ENCODE measurements at regions not wholly inside any gene's neighbourhood (a gene's known extent, or its start where the extent isn't known, plus 50 kb on each side); places are given as distances from the start of the nearest gene placed in this dataset.

DNA sequence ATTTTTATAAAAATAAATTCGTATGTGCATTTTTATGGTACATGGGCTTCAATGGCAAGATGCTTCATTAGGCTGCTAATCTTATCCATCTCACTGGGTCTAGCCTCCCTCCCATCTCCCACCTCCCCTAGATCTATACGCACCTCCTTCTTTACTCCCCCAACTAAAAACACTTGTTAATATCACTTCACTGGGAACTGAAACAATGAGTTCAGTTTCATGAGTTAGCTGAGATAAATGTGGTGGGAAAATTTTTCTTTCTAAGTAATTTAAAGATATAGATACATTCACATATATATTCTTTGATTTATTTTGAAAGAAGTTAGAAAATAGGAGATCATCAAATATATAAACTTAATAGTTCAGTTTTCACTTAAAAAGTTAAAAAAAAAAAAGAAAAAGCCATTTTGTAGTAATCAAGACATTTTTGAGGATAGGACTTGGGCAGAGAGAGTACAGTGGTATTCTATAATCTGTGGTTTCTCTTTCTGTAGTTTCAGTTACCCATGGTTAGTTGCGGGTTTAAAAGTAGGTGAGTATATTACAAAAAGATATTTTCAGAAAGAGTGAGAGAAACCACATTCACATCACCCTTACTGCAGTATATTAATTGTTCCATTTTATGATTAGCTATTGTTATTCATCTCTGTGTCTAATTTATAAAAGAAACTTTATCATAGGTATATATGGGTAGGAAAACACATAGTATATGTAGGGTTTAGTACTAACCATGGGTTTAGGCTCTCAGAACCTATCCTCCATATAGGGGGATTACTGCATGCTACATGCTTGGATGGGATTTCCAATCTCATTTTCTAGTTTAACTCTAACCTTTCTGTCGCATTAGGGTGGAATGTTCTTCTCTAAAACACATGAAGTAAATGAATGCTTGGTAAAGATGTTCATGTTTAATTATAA lies 316.0 kb upstream of the CBLB start:
- no peak for DNase-seq

DNA sequence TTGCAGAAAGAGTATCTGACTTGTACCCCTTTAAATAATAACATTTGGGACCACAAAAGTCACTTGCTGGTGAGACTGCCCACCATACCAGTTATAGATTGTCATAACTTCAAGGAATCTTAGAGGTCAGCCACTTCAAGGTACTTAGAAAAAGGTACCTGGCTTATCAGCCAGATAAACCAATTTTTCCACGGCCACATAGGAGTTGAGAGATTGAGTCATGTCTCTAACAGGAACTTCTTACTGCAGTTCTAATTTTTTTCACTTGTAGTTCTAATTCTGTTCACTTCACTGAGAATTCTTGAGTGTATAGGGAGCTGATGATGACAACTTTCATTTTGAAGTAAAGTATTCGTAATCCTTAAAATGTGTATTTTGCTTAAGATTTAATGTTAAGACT lies 317.1 kb upstream of the CBLB start:
- no peak for DNase-seq

DNA sequence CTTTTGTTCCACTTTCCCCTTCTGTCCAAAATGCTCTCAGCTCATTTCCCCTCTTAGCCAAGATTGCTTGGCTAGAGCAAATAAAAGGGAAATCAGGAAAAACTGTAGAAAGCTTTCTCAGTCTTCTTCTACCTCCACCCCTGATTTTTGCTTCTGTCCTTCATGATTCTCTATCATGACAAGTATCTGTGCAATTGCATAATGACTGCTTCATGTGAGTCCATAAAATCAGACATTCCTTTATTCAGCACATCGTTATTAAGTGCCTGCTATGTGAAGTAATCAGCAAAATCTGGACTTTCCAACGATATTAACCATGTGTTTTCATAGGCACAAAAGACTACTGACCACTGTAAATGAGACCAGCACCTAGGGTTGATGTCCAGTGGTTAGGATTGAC lies 321.5 kb upstream of the CBLB start:
- no peak for DNase-seq

DNA sequence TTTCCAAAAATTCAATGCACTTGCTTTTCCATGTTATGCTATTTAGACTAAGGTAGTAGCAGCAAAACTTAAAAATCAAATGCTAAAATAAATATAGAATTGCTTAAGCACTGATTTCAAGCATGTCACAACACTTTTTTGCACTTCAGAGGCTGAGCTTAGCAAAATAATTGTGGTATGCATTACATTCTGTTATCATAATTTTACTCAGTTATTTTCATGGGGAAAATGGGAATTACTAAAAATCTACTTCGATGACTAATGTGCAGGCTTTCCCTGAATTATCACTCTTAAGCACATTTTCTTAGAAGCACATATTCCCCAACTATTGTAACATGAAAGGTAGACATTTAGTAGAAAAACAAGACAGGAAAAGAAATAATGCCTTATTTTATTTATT lies 322.4 kb upstream of the CBLB start:
- no peak for DNase-seq

DNA sequence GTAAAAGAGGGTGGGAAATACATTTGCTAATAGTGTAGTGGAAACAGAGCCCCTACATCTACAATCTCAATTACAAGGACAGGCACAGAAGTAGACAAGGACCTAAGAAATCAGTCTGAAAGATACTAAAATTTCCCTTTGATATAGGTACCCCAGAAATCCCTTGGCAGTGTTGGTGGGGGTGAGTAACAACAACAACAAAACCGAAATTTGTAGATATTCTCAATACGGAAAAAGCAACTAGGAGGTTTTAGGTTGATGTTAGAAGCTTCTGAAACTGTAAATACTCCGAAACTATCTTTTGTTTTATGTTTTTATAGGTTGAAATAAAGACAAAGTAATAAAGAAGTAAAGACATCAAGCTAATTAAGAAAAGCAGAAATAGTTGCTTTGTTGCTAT lies 323.1 kb upstream of the CBLB start:
- no peak for DNase-seq

DNA sequence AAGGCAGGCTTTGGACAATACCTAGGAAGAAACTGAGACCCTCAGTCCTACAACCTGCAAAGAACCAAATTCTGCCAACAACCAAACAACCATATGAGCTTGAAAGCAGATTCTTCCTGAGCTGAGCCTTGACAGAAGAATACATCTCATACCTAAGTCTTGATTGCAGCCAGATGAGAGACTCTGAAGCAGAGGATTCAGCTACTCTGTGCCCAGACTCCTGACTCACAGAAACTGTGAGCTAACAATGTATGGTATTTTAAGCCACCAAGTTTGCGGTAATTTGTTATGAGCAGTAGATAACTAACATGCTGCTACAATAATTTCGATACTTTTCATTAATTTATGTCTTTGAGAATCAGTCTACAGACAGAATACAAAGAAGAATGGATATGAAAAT lies 325.1 kb upstream of the CBLB start:
- no peak for DNase-seq

DNA sequence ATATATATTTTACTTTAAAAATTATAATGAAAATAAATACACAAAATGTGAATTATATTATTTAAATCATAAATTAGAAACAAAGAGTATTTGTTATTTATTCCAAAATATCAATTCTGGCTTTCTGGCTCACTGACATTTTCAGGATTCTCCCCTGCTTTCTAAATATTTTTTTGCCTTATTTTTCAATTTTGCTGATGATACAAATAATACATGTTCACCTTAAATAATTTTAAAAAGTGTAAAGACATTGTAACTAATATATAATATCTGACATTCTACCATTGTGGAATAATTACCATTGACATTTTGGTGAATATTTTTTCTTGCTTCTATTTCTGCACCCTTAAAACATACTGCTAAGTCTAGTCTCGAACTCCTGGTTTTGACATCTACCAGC lies 325.9 kb upstream of the CBLB start:
- DNase-seq = no peak

DNA sequence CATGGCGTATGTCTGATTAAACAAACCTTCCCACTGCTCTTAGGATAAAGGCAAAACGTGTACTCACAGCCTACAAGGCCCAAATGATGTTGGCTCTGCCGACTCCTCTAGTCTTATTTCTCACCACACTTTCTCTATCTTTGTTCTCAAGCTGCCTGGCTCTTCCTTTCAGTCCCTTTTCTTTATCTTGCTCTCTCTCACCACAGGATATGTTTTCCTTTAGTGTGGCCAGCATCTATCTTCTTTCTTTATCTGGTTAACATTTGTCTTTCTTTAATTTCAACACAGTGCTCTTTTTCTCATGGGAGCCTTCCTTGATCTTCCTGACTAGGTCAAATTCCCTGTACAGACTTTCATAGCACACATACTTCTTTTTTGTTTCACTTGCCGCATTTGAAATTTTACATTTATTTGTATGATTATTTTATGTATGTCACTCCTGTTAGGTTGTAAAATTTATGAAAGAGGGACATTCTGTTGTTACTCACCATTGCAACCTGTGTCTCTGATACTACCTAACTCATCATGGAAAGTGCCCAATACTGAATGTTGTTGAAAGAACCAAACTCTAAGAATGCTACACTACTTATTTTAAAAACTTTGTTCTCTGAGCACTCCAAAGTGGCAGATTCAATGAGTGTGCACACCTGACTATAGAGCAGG lies 328.9 kb upstream of the CBLB start:
- DNase-seq = no peak

DNA sequence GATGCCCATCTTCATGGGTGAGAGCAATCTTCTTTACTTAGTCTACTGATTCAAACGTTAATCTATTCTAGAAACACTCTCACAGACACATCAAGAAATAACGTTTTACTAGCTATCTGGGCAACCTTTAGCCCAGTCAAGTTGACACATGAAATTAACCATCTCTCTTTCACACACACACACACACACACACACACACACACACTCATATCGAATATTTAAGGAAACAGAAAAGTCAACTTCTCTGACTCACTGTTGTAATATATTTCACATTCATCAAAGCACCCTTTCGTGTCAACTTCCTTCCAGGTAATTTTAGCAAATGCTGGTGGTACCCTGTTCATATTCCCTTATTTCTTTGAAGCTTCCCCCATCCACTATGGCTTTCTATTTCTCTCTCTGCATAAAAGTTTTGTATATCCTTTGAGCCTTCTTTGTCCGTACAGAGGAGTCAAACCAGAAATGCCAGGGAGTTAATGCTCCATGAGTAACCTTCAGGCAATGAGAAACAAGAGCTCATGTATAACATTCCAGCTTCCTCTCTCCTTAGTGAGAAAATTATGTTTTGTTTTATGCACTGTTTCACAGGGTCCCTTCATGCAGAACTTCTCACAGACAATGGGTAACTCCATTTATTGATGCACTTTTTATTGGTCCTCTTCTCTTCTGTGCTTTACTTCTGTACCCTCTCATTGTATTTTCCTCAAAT lies 335.5 kb upstream of the CBLB start:
- DNase-seq = no peak

DNA sequence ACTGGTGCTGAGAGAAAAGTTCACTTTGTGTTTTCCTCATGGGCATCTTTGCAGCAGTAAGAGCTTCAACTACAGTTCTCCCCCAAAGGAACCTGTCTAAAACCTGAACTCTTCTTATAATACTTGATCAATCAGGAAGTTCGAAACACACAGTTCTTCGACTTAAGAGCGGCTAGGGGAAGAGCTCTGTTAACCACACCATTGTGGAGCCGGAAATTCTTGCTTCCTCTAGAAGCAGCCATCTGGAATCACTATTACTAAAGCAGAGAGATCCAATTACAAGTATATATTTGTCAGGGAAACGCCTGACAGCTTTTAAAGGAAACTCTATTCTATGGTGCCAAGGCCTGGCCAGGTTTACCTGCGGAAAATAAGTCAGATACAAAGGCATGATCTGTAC lies 337.3 kb upstream of the CBLB start:
- DNase-seq = no peak

DNA sequence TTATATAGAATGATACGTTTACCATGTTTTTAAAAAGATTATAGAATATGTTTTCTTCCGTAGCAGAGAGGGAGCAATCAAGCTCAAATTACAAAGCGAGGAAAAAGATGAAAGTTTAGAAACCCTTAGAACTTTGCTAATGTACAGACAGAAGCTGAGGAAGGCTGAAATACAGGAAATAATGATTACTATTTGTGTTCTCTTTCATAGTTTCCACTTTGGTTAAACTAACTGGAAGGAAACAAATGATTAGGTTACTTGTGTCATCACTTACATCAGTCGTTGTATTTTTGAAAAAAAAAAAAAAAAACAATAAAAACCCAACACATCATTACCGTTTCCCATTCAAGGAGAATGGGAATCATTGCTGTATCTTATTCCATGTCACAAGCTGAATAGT lies 337.8 kb upstream of the CBLB start:
- DNase-seq = no peak

DNA sequence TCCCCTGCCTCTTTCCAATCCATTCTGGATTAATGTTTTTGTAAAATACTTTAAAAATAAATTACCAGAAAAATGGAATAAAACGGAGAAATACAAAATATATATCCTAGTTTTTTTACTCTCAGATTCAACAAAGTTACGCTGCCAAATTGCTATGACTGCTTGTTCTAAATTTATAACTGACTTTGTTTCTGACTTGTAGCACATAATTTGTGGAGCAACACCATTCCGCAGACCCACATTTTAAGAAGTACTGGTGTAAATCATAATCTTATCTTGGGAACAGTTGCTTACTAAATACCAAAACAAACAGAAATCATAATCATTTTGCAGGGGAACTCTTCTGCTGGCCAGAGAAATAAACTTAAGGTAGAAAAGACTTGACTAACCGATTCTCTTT lies 339.4 kb upstream of the CBLB start:
- DNase-seq = no peak

DNA sequence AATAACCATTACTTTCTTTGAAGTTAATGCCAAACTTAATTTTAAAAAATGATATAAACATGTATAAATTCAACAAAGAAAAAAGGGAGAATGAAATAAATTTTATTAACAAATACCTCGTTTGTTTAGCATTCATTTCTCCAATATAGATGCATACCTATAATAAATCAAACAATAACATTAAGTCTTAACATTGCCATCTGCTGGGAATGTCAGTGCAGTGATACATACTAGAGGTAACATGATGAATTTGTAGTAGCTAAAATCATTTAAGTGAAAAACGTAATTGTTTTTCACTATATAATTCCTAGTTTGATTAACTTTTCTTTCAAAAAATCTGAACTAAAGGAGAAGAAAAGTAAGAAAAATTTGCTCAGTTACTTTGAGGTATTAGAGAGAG lies 340.2 kb upstream of the CBLB start:
- no peak for DNase-seq

DNA sequence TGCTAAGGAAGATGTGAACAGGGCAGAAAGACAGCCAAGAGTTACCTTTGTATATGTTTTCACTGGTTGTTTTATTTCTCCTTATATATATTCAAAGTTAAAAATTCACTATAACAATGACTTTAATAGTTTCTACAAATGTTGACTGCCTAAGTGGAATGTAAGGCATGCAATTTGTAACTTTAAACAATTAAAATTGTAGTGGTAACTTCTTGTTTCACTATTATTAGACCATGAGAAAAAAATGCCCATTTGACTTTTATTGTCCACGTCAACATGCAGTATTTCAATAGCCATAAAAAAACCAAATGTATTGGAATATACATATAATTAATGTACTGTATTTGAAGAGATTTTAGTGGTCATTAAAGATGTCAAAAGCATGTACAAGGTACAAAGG lies 340.7 kb upstream of the CBLB start:
- no peak for DNase-seq

DNA sequence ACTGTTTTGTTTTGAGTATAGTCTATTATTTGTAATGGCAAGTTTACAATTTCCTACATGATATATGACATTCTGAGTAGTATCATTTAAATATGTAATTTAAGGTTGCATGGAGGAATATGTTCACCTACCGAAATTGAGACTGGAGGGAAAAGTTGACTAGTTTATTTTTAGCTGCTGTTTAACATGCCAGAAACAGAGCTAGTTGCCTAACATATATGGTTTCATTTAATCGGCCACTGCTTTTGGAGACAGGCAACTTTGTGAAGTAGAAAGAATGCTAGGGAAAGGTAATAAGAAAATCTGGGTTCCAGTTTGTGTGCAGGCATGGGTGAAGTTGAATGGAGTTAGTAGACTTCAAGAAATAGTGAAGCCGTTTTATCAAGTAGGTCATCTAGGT lies 342.1 kb upstream of the CBLB start:
- no peak for DNase-seq

DNA sequence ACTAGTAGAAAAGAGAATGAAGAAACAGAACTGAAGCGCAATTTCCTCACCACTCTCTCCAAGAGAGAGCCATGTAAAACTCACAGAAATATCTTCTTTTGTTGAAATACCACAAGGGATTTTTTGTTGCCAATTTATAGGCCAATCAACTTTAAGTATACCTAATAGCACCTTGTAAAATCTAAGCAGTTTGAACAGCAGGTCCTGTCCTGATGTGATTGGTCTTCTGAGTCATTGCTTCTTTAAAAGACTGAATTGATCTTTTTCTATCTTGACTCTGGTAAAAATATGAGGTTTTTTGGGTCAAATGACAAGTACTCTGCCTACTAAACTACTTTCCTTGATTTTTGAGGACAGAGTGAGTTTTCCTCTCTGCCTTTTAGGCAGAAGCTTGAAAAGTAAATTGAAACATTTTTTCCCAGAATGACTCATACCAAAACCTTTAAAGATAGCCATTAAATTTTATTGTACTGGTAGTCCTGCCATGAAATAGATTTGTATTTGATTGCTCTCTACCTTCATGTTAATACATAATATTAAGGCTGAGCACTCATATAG lies 343.9 kb upstream of the CBLB start:
- no peak for DNase-seq

DNA sequence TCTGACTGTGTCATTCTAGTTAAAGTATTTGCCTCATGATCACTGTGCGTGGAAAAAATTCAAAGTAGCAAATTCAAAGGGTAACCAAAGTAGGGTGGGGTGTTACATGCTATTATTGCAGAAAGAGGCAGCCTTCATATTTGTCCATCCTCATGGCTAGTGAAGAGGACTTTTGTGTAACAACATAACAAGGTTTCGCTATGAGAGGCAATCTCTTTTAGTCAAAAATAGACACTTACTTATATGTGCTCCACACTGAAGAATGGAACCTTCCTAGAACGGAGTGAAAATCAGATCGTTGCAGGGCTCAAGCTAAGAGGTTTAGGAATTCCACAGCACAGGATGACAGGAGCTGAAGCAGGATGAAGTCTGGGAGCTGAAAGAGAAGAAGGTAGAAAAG lies 345.1 kb upstream of the CBLB start:
- DNase-seq = no peak

DNA sequence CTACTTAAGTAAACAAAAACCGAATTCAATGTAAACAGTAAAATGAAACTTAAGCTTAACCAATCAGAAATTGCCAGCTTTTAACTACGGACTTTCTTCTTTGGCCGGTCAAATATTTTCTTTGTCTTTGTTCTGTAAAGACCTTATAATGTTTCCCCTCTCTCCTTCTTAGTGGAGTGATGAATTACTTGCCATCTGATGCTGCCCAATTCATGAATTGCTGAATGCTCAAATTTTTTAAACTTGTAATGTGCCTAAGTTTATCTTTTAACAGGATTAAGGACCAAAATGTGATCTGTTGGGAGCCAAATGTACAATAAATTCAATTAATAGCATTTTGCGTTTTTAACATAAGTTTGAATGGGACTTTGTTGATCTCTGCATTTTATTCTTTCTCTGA lies 345.8 kb upstream of the CBLB start:
- no peak for DNase-seq

DNA sequence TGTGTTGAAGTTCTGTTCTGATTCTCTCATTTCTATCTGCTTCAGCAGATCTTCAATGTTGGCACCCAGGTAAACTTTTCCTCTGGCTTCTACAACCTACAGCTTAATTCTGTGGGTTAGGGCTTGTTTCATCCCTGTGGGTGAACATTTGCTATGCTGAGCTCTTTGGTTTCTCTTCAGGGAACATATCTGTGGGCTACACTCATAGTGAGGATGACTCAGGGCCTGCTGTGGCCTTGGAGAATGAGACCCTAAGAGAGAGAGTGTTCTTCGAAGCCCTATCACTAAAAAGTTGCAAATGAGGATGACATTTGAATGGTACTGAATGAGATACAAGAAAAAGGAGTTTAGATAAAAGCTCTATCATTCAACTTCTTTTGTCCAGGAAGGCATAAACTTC lies 346.2 kb upstream of the CBLB start:
- no peak for DNase-seq

DNA sequence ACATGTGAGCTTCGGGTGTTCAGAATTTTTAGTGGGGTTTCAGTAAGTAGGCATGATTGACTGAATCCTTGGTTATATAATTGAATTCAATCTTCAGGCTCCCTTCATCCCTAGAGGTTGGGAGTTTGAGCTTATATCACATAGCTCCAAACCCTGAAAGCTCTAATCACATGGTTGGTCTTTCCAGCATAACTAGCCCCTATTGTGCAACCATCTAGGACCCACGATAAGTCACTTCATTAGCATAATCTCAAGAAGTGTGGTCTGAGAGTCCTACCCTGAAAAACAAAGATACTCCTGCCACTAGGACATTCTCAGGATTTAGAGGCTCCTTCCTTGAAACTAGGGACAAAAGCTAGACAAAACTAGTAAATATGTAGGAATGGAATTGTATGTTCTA lies 348.9 kb upstream of the CBLB start:
- DNase-seq = no peak

DNA sequence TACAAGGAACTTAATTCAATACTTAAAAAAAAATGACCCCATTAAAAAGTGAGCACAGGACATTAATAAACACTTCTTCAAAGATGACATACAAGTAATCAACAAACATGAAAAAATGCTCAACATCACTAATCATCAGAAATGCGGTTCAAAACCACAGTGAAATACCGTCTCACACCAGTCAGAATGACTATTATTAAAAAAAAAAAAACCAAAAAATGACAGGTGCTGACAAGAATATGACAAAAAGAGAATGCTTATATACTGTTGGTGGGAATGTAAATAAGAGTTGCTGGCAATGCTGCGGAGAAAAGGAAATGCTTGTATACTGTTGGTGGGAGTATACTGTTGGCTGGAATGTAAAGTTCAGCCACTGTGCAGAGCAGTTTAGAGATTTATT lies 358.3 kb upstream of the CBLB start:
- no peak for DNase-seq

DNA sequence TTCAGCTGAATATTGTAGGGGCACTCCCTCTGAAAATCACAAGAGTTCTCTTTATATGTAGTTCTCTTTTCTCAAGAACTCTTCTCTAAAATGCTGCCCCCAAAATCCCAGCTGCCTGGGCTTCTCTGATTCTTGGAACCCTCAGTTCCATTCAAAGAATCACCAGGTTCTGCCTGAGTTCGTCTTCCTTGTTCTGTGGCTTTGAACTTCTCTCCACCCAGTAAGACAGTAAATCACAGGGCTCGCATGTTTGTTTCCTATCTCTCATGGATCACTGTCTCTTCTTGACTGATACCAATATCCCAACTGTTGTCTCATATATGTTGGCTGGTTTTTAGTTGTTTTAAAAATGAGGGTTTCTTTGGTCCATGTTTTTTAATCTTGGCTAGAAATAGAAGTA lies 359.5 kb upstream of the CBLB start:
- no peak for DNase-seq

DNA sequence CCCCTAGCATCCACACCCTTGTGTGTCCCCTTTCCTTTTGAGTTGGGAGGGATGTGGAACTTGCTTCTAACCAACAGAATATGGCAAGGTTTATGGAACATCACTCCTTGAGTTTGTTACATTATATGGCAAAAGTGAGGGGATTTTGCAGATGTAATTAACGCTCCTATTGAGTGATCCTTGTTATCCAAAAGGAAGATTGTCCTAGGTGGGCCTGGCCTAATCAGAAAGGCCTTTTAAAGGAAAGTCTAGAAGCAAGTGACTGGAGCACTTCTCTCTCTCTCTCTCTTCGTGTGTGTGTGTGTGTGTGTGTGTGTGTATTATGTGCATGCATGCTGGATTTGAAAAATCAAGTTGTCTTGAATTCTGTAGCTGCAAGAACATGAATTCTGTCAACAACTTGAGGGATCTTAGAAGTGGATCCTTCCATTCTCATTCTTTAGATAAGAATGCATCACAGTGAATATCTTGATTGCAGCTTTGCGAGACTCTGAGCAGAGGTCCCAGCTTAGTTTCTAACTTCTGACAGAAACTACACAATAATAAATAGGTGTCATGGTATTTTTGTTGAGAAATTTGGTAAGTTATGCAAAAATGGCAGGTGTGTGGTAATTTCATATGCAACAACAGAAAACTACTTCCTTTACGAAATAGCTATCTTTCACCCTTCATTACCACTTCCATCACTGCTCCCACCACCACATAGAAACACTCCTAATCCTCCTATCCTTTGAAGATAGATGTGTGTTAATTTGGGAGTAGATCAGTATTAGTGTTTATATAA lies 360.9 kb upstream of the CBLB start:
- no peak for DNase-seq

Measured in COR-L47 (cell line).